GM19099 (cell line): ENCODE measurements at regions not wholly inside any gene's neighbourhood (a gene's known extent, or its start where the extent isn't known, plus 50 kb on each side); places are given as distances from the start of the nearest gene placed in this dataset.

Source experiments
- POLR2A ChIP-seq: IDR thresholded peaks from 3 replicates; pipeline ENCODE4 v1.6.1; 2011; ENCODE audit warnings: low read depth; ENCODE audit not compliant: insufficient read length; ENCODE audit errors: extremely low read depth

GRCh38 chr10:78578929-78579328 lies 489.8 kb upstream of the ZMIZ1 start:
- TF ChIP-seq POLR2A: no peak

DNA sequence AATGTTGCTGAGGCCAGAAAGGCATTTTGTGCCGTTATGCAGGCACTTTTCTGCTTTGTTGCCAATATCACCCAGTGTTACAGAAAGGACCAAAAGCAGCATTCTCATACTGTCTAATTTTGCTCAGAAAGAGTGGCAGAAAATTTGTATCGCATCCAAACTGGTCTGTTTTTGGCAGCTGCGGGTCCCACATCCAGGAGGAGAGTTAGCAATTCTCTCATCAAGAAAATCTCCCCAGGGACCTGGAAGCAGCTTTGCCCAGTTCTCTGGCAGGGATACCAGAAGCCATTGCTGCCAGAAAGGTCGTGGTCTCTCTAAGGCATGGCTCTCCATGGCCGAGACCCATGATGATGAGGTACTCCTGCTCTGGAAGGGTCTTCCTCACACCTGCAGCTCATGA lies 489.2 kb upstream of the ZMIZ1 start:
- no peak for TF ChIP-seq POLR2A

- TF ChIP-seq POLR2A: no peak
These were observed 488.8 kb upstream of the ZMIZ1 start for GRCh38 chr10:78579995-78580394.

DNA sequence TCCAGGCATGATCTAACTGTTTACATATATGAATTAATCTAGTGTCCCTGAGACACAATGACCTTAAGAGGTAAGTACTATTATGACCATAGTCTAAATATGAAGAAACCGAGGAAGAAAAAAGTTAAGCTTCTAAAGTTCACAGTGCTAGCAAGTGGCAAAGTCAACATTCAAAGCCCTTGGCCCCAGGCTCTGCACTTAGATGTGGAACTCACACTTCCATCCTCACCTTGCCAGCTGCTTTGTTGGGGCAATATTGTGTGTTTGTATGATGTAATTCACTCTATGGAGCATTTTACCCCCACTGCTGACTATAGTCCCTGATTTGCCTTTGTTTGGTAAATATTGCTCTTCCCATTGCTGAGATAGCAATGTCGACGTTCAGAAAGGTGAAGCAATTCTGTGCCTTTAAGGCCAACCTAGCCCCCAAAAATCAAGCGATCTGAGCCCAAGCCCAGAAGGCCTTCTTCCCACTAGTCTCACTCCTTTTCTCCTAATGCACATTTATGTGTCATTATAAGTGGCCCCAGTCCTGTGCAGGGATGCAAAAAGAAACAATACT lies 487.6 kb upstream of the ZMIZ1 start:
- TF ChIP-seq POLR2A: no peak

GRCh38 chr10:78582540-78582939 lies 486.2 kb upstream of the ZMIZ1 start:
- no peak for TF ChIP-seq POLR2A

DNA sequence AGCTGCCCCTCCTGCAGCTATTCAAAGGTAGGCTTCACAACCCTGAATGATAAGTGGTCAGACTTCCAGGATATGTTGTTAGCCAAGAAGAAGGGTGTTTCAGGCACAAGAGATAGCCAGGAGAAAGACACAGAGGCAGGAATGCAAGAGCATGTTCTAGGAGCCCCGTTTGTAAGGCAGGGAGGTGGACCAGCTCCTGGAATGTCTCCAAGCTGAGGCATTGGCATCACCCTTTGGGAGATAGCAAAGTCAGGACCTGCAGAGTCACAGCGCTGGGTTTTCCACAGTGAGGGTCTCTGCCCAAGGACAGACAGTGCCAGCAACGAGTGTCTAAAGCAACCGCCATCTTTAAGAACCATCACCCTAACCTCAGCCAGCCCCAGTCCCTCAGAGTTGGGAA lies 484.5 kb upstream of the ZMIZ1 start:
- TF ChIP-seq POLR2A: no peak

GRCh38 chr10:78584681-78585080 lies 484.1 kb upstream of the ZMIZ1 start:
- TF ChIP-seq POLR2A: no peak

- no peak for TF ChIP-seq POLR2A
These were observed 482.8 kb upstream of the ZMIZ1 start for GRCh38 chr10:78585952-78586351.

DNA sequence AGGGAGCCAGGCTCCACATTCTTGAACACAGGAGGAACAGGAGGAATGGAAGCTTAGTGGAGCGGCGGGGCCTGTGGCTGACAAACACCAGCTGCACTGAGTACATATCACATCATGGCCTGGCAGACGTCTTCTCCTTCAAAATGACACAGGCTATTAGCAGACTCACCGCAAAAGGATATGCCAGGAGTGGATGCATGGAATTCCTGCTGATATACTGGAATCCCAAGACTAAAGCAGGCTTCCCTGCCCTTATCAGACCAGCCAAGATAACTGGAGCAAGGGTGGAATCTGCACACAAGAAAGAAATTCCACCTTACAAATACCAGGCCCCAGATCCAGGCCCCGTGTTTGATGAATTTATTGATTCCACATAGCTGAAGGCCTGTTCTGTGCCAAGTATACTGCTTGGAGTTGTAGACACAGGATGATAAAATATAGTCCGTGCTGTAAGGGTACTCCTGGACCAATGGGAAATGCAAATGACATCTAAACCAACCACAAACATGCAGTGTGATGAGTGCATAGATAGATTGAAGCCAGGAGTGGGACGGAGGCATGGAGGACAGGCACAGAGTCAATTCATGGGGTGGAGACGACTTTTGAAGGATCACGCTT lies 480.5 kb upstream of the ZMIZ1 start:
- TF ChIP-seq POLR2A: no peak

DNA sequence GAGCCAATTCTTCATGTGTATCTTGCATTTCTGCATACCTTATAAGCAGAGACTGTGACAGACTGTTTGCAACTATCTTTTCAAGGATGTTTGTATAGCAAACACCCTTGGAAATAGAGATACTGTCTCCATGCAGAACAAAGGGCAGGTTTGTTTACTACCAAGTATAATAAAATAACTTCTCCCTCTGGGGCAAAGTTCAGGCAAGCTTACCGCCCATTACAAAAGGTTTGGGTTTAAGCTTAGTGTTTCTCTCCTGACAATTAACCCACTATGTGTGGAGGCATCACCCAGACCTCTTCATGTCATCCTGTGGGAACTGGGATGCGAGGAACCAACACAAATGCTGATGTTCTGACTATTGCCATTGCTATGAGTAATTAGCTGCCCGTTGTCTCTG lies 479.1 kb upstream of the ZMIZ1 start:
- no peak for TF ChIP-seq POLR2A

DNA sequence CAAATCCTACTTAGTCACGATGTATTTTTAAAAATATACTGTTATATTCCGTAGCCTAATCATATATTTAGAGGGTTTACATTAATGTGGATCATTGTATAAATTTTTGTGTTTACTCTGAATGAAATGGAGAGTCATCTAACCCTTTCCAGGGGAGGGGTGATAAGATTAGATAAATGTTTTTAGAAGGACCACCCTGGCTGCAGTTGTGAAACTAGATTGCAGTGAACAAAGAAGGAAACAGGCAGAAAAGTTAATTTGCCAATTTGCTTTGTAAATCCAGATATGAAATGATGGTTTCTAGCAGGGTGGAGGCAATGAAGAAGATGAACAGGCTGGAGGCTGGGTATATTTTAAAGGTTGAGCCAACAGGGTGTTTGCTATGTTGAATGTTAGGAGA lies 477.7 kb upstream of the ZMIZ1 start:
- no peak for TF ChIP-seq POLR2A

- no peak for TF ChIP-seq POLR2A
These were observed 474.1 kb upstream of the ZMIZ1 start for GRCh38 chr10:78594559-78595268.

- TF ChIP-seq POLR2A: no peak
These were observed 473.5 kb upstream of the ZMIZ1 start for GRCh38 chr10:78595269-78595619.

- TF ChIP-seq POLR2A: no peak
These were observed 472.2 kb upstream of the ZMIZ1 start for GRCh38 chr10:78596556-78596955.

- TF ChIP-seq POLR2A: no peak
These were observed 470.8 kb upstream of the ZMIZ1 start for GRCh38 chr10:78597796-78598555.
